C4-2B (cell line): ENCODE measurements at regions not wholly inside any gene's neighbourhood (a gene's known extent, or its start where the extent isn't known, plus 50 kb on each side); places are given as distances from the start of the nearest gene placed in this dataset.

Experiments used
- CTCF ChIP-seq: fragments of 450-650 bp; conservative IDR thresholded peaks from 2 replicates; pipeline ENCODE4 v1.5.1; 2017; ENCODE audit warnings: mild to moderate bottlenecking
- ZFX ChIP-seq: fragments of 450-650 bp; IDR thresholded peaks from 2 replicates; pipeline ENCODE4 v1.6.1; 2017

- TF ChIP-seq CTCF (no peak), ZFX (no peak)
Observed at GRCh38 chr7:20993693-20994092, 207.0 kb upstream of the SP8 start.
